ENCODE measurements at regions not wholly inside any gene's neighbourhood (a gene's known extent, or its start where the extent isn't known, plus 50 kb on each side); places are given as distances from the start of the nearest gene placed in this dataset.

DNA sequence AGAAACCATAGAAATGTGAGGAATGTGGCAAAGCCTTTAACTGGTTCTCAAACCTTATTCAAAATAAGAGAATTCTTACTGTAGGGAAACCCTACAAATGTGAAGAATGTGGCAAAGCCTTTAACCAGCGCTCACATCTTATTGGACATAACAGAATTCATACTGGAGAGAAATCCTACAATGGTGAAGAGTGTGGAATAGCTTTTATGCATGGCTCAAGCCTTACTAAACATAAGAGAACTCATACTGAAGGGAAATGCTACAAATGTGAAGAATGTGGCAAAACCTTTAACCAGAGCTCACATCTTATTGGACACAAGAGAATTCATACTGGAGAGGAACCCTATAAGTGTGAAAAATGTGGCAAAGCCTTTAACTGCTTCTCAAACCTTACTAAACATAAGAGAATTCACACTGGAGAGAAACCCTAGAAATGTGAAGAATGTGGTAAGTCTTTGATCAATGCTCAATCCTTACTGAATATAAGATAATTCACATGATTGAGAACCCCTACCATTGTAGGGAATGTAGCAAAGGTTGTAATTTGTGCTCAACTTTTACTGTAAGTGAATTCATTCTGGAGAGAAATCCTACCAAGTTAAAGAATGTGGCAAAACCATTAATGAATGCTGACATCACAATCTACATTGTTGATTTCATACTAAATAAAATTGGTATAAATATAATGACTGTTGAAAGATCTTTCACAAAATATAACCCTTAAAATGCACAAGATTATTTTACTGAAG lies 142.5 kb upstream of the ZNF479 start:
- Histone ChIP-seq H4K20me1 (replicated peaks; ENCODE audit: control insufficient read depth, extremely low read depth, insufficient read depth, low read length) (no peaks in the 10 kb centered on the region), H3K9ac (replicated peaks; ENCODE audit: extremely low read depth, insufficient read depth, low read length) (no peak overlapping the region), H3K4me2 (ENCODE audit: insufficient read depth, low read length) (no peak overlapping the region), H2AFZ (ENCODE audit: low read depth, low read length) (no peak overlapping the region), H3K36me3 (ENCODE audit: control insufficient read depth in 2 of 2, extremely low read depth in 1 of 2, insufficient read depth in 2 of 2, low read length in 2 of 2) (no peaks in the 10 kb centered on the region), H3K9me3 (replicated peaks; ENCODE audit: control insufficient read depth, insufficient read depth, low read length) (peaks cover 10% of the 10 kb centered on the region), H3K27ac (ENCODE audit: insufficient read depth, low read depth, low read length) (no peak overlapping the region), H3K27me3 (ENCODE audit: control insufficient read depth in 2 of 2, insufficient read depth in 2 of 2, low read length in 2 of 2) (no peaks in the 10 kb centered on the region), H3K9me1 (replicated peaks; ENCODE audit: control insufficient read depth, extremely low read depth, insufficient read depth, low read length) (no peaks in the 10 kb centered on the region), H3K4me1 (ENCODE audit: control insufficient read depth, extremely low read depth, insufficient read depth, low read length) (no peaks in the 10 kb centered on the region), H3K79me2 (ENCODE audit: control insufficient read depth, insufficient read depth, low read length) (no peaks in the 10 kb centered on the region), H3K4me3 (replicated peaks in 1 of 3; ENCODE audit: insufficient read depth in 1 of 3, low read depth in 1 of 3, low read length in 3 of 3) (no peak overlapping the region)
- ChIA-PET POLR2A (no interaction called here), CTCF (no interaction called here)
- DNase-seq (ENCODE audit: low read depth, low spot score) (no peak), FAIRE-seq (no peak)
- intact Hi-C loops (cut with micrococcal nuclease): no loop called here
- no peak for TF ChIP-seq POLR2AphosphoS5 (IDR thresholded peaks at IDR 0.05; ENCODE audit: insufficient read depth, low read depth, low read length)
- no peak for TF ChIP-seq GATA2 (IDR thresholded peaks at IDR 0.05; ENCODE audit: insufficient read depth, insufficient read length, low read depth, low read length)
- TF ChIP-seq JUN (IDR thresholded peaks at IDR 0.05; ENCODE audit: borderline replicate concordance, insufficient read depth, insufficient read length, low read depth): no peak
- TF ChIP-seq, protein P1, sequence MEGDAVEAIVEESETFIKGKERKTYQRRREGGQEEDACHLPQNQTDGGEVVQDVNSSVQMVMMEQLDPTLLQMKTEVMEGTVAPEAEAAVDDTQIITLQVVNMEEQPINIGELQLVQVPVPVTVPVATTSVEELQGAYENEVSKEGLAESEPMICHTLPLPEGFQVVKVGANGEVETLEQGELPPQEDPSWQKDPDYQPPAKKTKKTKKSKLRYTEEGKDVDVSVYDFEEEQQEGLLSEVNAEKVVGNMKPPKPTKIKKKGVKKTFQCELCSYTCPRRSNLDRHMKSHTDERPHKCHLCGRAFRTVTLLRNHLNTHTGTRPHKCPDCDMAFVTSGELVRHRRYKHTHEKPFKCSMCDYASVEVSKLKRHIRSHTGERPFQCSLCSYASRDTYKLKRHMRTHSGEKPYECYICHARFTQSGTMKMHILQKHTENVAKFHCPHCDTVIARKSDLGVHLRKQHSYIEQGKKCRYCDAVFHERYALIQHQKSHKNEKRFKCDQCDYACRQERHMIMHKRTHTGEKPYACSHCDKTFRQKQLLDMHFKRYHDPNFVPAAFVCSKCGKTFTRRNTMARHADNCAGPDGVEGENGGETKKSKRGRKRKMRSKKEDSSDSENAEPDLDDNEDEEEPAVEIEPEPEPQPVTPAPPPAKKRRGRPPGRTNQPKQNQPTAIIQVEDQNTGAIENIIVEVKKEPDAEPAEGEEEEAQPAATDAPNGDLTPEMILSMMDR (IDR thresholded peaks at IDR 0.05; ENCODE audit: extremely low read depth in 1 of 2, insufficient read depth in 1 of 2, low read depth in 1 of 2, low read length in 2 of 2): no peak
- TF ChIP-seq, protein P2, sequence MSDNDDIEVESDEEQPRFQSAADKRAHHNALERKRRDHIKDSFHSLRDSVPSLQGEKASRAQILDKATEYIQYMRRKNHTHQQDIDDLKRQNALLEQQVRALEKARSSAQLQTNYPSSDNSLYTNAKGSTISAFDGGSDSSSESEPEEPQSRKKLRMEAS (IDR thresholded peaks at IDR 0.05; ENCODE audit: insufficient read depth, insufficient read length): no peak
- TF ChIP-seq MYC (IDR thresholded peaks at IDR 0.05; ENCODE audit: low read depth, low read length): no peak
- no peak for TF ChIP-seq POLR2A (IDR thresholded peaks at IDR 0.05; ENCODE audit: low read depth, low read length)
- no peak for TF ChIP-seq FOS (IDR thresholded peaks at IDR 0.05; ENCODE audit: borderline replicate concordance, insufficient read depth, low read length)
- no peak for TF ChIP-seq EZH2 (IDR thresholded peaks at IDR 0.05; ENCODE audit: borderline replicate concordance, low read depth, low read length, severe bottlenecking)
- BruUV-seq (replicated peaks): no TSS peak
- dilution Hi-C loops (cut with MboI; ENCODE audit: extremely low pct_ligation_motif_present, low sequenced_read_pairs): no loop called here

All from endothelial cell of umbilical vein (primary cell).